OCI-LY7 (cell line): ENCODE measurements at regions not wholly inside any gene's neighbourhood (a gene's known extent, or its start where the extent isn't known, plus 50 kb on each side); places are given as distances from the start of the nearest gene placed in this dataset.

ENCODE experiments used
- BruUV-seq: library from RNA; stranded (reverse); fragments of 400-500 nt; replicated peaks from 2 replicates; lab custom pipeline; 2021; lab: Mats Ljungman, UMichigan
- CTCF ChIA-PET: fragments of 300-600 bp; sonication (Branson Sonifier 250); formaldehyde crosslinking; loops from one replicate; lab custom pipeline; 2022; ENCODE audit warnings: antibody characterized with exemption; ENCODE audit not compliant: unreplicated experiment; lab: Charles Lee
- POLR2A ChIA-PET: fragments of 300-600 bp; sonication (Branson Sonifier 250); formaldehyde crosslinking; loops from one replicate; lab custom pipeline; 2022; ENCODE audit warnings: antibody characterized with exemption; lab: Charles Lee
- DNase-seq: peaks from one replicate; pipeline ENCODE4 v3.0.0-alpha.2; 2015; ENCODE audit warnings: low spot score
- H2AFZ ChIP-seq: fragments of 200-600 bp; sonication (generic), shearing (Covaris generic); 2 replicates; pipeline ENCODE4 v1.6.1; 2014; ENCODE audit warnings: mild to moderate bottlenecking, antibody characterized with exemption, low read length, moderate library complexity
- H3K27ac ChIP-seq: fragments of 200-600 bp; sonication (generic); 2 replicates; pipeline ENCODE4 v1.5.1; 2014; ENCODE audit warnings: mixed run types, low read depth, mild to moderate bottlenecking, moderate library complexity, low read length, inconsistent platforms; ENCODE audit not compliant: poor library complexity, severe bottlenecking
- H3K36me3 ChIP-seq: fragments of 200-600 bp; sonication (generic); 2 replicates; pipeline ENCODE4 v1.6.1; 2014; ENCODE audit warnings: mild to moderate bottlenecking, antibody characterized with exemption, low read length, moderate library complexity, mixed read lengths; ENCODE audit not compliant: insufficient read depth
- H3K4me1 ChIP-seq: fragments of 200-600 bp; sonication (generic); 2 replicates; pipeline ENCODE4 v1.5.1; 2014; ENCODE audit warnings: mild to moderate bottlenecking, low read length; ENCODE audit not compliant: insufficient read depth, poor library complexity, severe bottlenecking
- H3K4me2 ChIP-seq: fragments of 200-600 bp; sonication (generic); 2 replicates; pipeline ENCODE4 v1.6.1; 2014; ENCODE audit warnings: mild to moderate bottlenecking, low read length
- H3K4me3 ChIP-seq: fragments of 200-600 bp; sonication (generic); 2 replicates; pipeline ENCODE4 v1.5.1; 2014; ENCODE audit warnings: mild to moderate bottlenecking, low read depth, low read length; ENCODE audit not compliant: poor library complexity, severe bottlenecking
- H3K79me2 ChIP-seq: fragments of 200-600 bp; sonication (generic); 2 replicates; pipeline ENCODE4 v1.6.1; 2016; ENCODE audit warnings: low read depth, mild to moderate bottlenecking, low read length, moderate library complexity, mixed read lengths; ENCODE audit not compliant: insufficient read depth
- H3K9me2 ChIP-seq: fragments of 200-600 bp; sonication (generic); 2 replicates; pipeline ENCODE4 v1.6.1; 2016; ENCODE audit warnings: mild to moderate bottlenecking, low read length, mixed read lengths; ENCODE audit not compliant: insufficient read depth
- H3K9me3 ChIP-seq: fragments of 200-600 bp; sonication (generic); 2 replicates; pipeline ENCODE4 v1.6.1; 2014; ENCODE audit warnings: mild to moderate bottlenecking, mixed run types, low read length, mixed read lengths
- H4K20me1 ChIP-seq: fragments of 200-600 bp; sonication (generic); 2 replicates; pipeline ENCODE4 v1.6.1; 2014; ENCODE audit warnings: mild to moderate bottlenecking, antibody characterized with exemption, low read length, moderate library complexity, mixed read lengths; ENCODE audit not compliant: insufficient read depth
- CTCF ChIP-seq: fragments of 200-600 bp; sonication (generic); conservative IDR thresholded peaks from 2 replicates; pipeline ENCODE4 v1.5.1; 2014; ENCODE audit warnings: mild to moderate bottlenecking, antibody characterized with exemption, low read length, moderate library complexity, mixed read lengths
- EZH2phosphoT487 ChIP-seq: fragments of 200-600 bp; sonication (generic); IDR thresholded peaks from 2 replicates; pipeline ENCODE4 v1.6.1; 2018; ENCODE audit warnings: low read depth, borderline replicate concordance, mild to moderate bottlenecking, mixed run types, antibody characterized with exemption, low read length, moderate library complexity, mixed read lengths
- intact Hi-C: fragments of 100-400 bp; cut with micrococcal nuclease; formaldehyde crosslinking; loops from one replicate; pipeline ENCODE4 v1.10.0; 2022; ENCODE audit not compliant: unreplicated experiment

- no TSS peak for BruUV-seq
- TF ChIP-seq CTCF (no peak), EZH2phosphoT487 (no peak)
These were observed 267.3 kb downstream of the DLEU7 start for GRCh38 chr13:50576156-50576555.

GRCh38 chr13:50577806-50578205 lies 265.7 kb downstream of the DLEU7 start:
- H3K36me3 ChIP-seq, result no peaks in the 10 kb centered on the region
- H2AFZ ChIP-seq, result no peak overlapping the region
- H3K9me2 ChIP-seq, result no peaks in the 10 kb centered on the region
- ChIA-PET CTCF (no interaction called here), POLR2A (interaction anchor here (0.5 to 0.9 kb wide), 7 partner anchors 10 to 446 kb away, joined by 3 to 4 read pairs (median 3); no protein-coding TSS in a partner anchor)
- no peak overlapping the region for H3K4me3 ChIP-seq
- H3K4me2 ChIP-seq, result no peak overlapping the region
- TF ChIP-seq EZH2phosphoT487 (no peak), CTCF (no peak)
- H3K27ac ChIP-seq, result no peak overlapping the region
- peaks cover 2% of the 10 kb centered on the region for H3K4me1 ChIP-seq
- no peak for DNase-seq
- intact Hi-C loops, result no loop called here
- BruUV-seq, result no TSS peak
- no peaks in the 10 kb centered on the region for H4K20me1 ChIP-seq
- no peaks in the 10 kb centered on the region for H3K9me3 ChIP-seq
- H3K79me2 ChIP-seq, result no peaks in the 10 kb centered on the region

More at GRCh38 chr13:50576156-50576555, 267.3 kb downstream of the DLEU7 start:
- no peaks in the 10 kb centered on the region for H3K9me2 ChIP-seq
- H3K9me3 ChIP-seq, result peaks cover 3% of the 10 kb centered on the region; the same call in 1 of the 2 replicates
- no peaks in the 10 kb centered on the region for H3K36me3 ChIP-seq
- H2AFZ ChIP-seq, result no peak overlapping the region
- no peaks in the 10 kb centered on the region for H4K20me1 ChIP-seq
- H3K4me2 ChIP-seq, result no peak overlapping the region
- DNase-seq, result no peak
- POLR2A ChIA-PET, result interaction anchor here (1.6 to 1.8 kb wide), 2 partner anchors 9 to 14 kb away, joined by 4 to 7 read pairs; no protein-coding TSS in a partner anchor
- H3K27ac ChIP-seq, result no peak overlapping the region
- H3K4me1 ChIP-seq, result peaks cover 2% of the 10 kb centered on the region
- no peaks in the 10 kb centered on the region for H3K79me2 ChIP-seq
- intact Hi-C loops, result no loop called here
- no peak overlapping the region for H3K4me3 ChIP-seq
- CTCF ChIA-PET, result interaction anchor here (0.6 kb wide), 1 partner anchor 817 kb away, joined by 3 read pairs; no protein-coding TSS in a partner anchor

GRCh38 chr13:50580684-50581305 lies 262.7 kb downstream of the DLEU7 start:
- H3K79me2 ChIP-seq, result no peaks in the 10 kb centered on the region
- no peaks in the 10 kb centered on the region; the same call in 1 of the 2 replicates for H3K9me3 ChIP-seq
- H3K4me2 ChIP-seq, result no peak overlapping the region
- BruUV-seq, result no TSS peak
- no peak overlapping the region for H3K4me3 ChIP-seq
- H4K20me1 ChIP-seq, result no peaks in the 10 kb centered on the region
- ChIA-PET POLR2A (interaction anchor here (0.7 to 1.2 kb wide), 4 partner anchors 9 to 14 kb away, joined by 3 to 7 read pairs (median 3); no protein-coding TSS in a partner anchor), CTCF (no interaction called here)
- TF ChIP-seq CTCF (no peak), EZH2phosphoT487 (no peak)
- H3K9me2 ChIP-seq, result no peaks in the 10 kb centered on the region
- no peaks in the 10 kb centered on the region for H3K36me3 ChIP-seq
- intact Hi-C loops, result no loop called here
- H2AFZ ChIP-seq, result no peak overlapping the region
- no peak overlapping the region for H3K27ac ChIP-seq
- H3K4me1 ChIP-seq, result no peaks in the 10 kb centered on the region
- no peak for DNase-seq
